GM21529 (cell line): ENCODE measurements at regions not wholly inside any gene's neighbourhood (a gene's known extent, or its start where the extent isn't known, plus 50 kb on each side); places are given as distances from the start of the nearest gene placed in this dataset.

Experiments
- ATAC-seq: cut with Tn5 transposase; IDR thresholded peaks from one replicate; pipeline ENCODE4 v1.9.1; 2021; ENCODE audit not compliant: unreplicated experiment

DNA sequence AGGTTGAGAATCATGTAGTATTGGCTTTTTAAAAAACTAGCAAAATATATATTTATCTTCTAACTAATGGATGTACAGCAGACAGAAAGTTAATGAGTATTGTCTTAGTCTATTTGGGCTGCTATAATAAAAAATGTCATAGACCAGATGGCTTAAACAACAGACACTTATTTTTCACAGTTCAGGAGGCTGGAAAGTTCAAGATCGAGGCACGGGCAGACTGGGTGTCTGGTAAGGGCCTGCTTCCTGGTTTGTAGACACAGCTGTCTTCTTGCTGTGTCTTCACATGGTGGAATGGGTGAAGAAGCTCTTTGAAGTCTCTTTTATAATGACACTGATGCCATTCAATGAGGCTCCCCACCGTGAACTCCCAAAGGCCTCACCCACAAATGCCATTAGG, 70.1 kb upstream of the KRR1 start:
- ATAC-seq: no peak

DNA sequence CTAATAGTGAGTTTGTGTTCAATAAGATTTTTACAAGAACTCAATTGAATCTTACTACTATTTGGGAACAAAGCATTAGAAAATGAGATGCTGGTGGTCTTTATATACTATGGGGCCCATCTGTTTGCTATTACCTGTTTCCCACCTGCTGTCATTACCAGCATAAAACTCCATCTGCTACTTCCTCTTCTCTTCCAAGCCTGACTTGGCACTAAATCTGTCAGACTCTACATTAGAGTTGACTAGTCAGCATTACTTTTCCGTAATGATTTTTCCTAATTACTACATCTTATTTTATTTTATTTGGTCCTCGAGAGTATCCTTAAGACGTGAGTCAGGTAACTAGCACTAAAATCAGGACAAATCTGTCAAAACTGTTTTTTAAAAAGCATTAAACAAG, 68.1 kb upstream of the KRR1 start:
- ATAC-seq: no peak

DNA sequence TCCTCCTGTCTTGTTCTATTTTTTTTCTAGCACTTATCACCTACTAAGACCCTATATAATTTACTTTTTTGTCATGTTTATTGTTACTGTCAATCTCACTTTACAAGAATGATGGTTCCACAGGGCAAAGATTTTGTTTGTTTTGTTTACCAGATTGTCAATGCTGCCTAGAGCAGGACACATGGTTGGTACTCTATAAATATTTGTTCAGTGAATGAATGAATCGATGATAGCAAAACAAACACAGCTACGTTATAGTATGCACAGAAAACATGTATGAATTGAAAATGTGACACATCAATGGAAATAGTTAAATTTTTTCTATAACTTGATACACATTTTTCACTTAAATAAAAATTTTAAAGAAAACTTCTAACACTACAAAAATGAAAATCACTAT, 67.1 kb upstream of the KRR1 start:
- ATAC-seq: no peak

DNA sequence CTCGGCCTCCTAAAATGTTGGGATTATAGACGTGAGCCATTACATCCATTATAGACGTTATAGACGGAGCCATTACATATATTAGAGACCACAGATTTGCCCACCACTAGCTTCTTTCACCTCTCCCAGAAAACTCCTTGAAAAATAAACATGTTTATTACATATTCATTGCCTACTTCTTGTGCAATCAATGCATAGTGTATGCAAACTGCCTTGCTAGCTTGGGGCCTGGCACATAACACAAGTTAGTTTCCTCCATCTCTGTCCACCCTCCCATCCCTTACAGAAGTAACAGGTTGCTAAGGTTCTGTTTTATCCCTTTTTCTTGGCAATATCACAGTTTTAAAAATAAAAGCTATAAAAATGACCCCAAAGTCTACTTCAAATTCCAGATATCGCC, 66.4 kb upstream of the KRR1 start:
- ATAC-seq: no peak

DNA sequence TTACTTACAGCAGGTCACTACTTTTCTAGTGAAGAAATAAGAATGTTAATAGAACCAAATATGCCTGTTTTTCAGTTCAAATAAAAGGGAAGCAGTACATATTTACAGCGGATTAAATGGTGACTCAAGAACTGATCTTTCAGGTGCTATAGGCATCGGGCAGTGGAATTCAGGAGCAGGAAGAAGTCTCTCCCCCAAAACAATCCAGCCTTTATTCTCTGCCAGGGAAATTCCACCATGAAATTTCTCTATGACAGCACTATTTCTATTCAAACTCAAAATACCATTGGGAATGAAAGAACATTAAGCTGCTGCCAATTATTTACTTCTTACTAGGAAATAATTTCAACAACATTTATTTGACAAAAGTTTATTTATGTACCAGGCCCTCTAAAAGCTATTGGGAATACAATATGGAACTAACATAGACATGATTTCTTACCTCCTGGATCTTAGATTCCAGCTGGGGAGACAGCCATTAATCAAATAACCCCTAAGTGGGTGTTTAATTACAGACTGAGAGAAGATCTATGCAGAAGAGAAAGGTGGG, 60.3 kb upstream of the KRR1 start:
- ATAC-seq: no peak

DNA sequence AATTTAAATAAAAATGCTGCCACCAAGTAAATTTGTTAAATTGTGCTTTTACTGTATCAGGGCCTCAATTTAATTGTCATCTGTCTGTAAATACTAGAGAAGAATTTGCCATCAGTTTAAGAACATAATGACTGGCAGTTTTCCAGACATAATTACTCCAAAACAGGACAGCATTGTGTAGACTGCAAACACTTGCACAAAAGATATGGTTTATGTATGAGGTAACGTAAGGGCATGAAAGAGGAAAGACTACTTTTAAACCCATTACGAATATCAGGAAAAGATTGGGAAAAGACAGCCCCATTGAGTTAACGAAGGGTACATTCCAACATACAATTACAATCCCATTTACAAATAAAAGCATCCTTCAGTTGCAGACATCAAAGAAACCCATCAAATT, 59.8 kb upstream of the KRR1 start:
- no peak for ATAC-seq

DNA sequence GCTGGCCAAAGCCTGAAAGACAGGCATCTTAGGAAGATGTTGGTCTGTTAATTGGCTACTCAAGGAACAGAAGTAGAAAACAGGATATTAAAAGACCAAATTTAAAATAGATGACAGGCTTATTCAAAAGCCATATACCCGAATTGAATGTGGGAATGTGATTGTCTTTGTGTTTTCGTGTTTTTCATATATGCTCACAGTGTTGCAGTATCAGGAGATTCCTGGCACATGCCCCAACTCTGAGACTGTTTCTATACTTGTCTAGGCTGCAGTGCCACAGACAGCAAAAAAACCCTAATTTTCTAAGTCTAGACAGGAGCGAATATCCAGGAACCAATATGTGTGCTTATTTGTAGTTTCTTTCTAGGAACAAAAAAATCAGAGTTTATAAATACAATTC, 57.4 kb upstream of the KRR1 start:
- ATAC-seq: no peak

DNA sequence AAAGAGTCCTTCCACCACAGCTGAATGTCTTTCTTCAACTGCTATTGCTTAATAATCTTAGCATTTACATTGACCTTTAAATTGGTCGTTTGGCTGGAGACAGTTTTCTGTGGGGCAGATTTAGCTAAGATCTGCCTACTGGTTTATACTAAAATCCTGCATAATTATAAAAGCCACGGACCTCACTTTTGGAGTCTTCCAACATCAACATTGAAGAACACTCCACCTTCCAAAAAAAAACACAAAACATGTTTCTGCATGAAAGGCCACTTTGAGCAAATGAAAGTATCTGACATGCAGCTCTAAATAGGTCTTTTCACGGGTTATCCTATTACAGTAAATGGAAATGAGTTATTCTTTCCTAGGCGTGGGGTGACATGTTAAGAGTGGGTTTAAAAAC, 57.0 kb upstream of the KRR1 start:
- no peak for ATAC-seq

DNA sequence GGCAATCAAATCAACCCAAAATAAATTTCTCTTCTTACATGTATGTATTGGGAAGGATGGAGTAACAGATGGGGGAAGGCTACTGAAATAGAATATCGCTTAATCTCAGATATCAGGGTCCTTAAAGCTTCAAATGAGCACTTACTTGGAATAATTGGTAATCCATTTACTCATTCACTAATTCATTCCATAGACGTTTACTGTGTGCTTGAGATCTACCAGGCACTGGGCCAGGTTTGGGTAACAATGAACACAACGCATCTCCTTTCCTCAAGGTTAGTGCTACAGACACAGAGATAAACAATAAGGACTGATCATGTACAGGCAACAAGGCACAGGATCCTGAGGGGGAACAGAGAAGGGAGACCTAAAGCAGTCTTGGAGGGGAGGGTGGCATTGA, 54.4 kb upstream of the KRR1 start:
- ATAC-seq: no peak

DNA sequence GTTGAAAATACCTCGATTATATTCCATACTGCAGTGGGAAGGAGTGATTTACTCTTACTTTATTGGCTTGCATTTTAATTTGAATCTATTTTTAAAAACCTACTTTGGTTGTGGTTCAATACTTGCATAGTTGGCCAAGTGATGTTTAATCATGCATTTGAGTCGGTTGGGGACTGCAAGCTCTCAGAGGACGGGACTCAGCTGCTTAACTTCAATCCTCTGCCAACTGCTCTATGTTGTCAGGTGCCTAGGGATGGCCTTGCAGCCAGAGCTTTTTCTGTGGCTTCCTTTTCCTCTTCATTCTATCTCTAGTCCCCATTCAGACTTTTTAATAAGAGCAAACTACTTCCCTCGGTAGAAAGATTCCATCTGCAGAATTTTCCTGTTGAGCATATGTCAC, 53.4 kb upstream of the KRR1 start:
- ATAC-seq: no peak

DNA sequence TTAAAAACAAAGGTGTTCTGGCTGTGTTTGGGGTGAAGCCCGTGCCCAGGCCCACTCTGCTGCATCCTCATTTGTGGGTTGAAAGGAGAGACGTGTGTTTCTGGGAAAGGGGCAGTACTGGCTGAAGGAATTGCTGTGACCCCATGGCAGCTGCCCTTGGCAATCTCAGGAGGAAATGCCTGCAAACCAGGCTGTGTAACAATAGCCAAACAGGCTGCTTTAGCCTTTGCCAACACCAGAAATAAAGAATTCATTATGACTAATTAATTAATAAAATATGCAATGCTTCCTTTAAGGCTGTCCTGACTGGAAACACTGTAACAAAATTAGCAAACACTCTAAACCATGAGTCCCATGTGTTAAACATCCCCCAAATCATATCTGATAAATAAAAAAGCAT, 53.0 kb upstream of the KRR1 start:
- no peak for ATAC-seq

DNA sequence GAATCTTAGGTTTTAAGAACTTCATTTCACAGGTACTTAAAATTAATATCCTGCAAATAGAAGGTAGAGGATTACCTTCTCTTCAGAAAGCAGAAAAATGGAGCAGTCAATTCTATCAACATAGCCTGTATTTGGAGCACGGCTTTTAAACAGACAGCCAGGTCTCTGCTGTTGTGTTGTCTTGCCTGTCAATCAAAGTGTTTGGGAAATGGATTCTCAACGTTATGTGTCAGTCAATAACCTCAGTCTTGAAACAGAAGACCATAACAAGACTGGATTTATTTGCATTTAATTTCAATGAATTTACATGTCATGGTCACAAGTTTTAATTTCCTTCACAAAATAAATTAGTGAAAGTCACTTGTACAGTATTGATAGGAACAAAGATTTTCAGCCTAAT, 51.9 kb upstream of the KRR1 start:
- ATAC-seq: no peak

DNA sequence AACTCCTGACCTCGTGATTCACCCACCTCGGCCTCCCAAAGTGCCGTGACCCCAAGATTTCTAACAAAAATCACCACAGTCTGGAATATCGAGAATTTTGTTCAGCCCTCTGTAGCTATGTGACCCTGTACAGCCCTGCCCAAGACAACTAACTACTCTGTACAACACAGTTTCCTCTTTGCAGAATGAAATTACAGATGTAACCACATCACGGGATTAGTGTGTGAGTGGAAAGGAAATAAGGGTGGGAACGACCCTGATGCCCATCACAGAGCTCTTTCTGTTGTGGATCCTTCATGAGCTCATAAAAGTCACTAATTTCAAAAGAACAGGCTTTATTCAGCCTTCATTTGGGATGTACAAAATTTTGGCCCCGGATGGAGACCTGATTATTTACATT, 50.5 kb upstream of the KRR1 start:
- ATAC-seq: no peak
